Left ventricle myocardium superior (tissue), 1 donor: ENCODE measurements at regions not wholly inside any gene's neighbourhood (a gene's known extent, or its start where the extent isn't known, plus 50 kb on each side); places are given as distances from the start of the nearest gene placed in this dataset.

Source experiments
- ATAC-seq: fragments of 200-7000 bp; cut with Tn5 transposase; one replicate; pipeline ENCODE4 v1.9.1; 2020; ENCODE audit warnings: mild to moderate bottlenecking, moderate library complexity
- DNase-seq: peaks from one replicate; pipeline ENCODE4 v3.0.0-alpha.2; 2020
- intact Hi-C: fragments of 100-400 bp; cut with micrococcal nuclease; formaldehyde crosslinking; loops from one replicate; pipeline ENCODE4 v1.11.0; 2022
- donor health status: DM: no; HTN: yes; CAD: no; lungs with severe emphysema.

- intact Hi-C loops: no loop called here
- DNase-seq (no peak), ATAC-seq (no peak)
Observed at GRCh38 chr10:42932116-42932515, 144.8 kb upstream of the RET start.

DNA sequence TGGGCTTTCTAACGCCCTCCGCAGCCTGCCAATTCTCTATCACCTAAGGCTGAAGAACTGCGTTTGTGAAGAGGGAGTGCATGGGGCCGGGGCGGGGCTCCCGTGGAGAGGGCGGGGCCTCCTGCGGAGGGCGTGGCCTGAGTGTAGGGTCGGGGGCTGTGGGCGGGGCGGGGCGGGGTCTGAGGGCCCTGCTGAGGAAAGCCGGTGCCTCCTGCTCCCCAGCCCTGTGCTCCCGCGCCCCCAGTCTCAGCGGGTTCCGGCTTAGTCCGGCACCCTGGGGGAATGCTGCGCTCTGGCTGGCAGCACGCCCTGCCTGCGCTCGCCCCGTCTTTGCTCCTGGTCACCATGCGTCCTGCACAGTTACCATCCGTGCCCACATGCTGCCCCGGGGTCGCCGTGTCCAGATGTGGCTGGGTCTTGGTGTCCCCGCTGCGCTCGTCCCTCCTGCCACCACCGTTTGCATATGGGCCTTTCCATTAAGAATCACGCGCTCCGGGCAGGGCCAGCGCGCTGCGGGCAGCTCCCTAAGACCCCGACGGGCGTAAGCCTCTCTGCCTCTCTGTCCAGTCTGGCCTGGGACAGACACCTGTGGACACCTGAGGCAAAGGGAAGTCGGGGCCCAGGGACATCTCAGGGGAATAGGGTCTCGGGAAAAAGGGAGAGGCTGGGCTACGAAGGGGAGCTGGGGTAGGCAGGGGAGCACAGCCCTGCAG, 144.0 kb upstream of the RET start:
- intact Hi-C loops: no loop called here
- DNase-seq (no peak), ATAC-seq (peak; percentile 53)

DNA sequence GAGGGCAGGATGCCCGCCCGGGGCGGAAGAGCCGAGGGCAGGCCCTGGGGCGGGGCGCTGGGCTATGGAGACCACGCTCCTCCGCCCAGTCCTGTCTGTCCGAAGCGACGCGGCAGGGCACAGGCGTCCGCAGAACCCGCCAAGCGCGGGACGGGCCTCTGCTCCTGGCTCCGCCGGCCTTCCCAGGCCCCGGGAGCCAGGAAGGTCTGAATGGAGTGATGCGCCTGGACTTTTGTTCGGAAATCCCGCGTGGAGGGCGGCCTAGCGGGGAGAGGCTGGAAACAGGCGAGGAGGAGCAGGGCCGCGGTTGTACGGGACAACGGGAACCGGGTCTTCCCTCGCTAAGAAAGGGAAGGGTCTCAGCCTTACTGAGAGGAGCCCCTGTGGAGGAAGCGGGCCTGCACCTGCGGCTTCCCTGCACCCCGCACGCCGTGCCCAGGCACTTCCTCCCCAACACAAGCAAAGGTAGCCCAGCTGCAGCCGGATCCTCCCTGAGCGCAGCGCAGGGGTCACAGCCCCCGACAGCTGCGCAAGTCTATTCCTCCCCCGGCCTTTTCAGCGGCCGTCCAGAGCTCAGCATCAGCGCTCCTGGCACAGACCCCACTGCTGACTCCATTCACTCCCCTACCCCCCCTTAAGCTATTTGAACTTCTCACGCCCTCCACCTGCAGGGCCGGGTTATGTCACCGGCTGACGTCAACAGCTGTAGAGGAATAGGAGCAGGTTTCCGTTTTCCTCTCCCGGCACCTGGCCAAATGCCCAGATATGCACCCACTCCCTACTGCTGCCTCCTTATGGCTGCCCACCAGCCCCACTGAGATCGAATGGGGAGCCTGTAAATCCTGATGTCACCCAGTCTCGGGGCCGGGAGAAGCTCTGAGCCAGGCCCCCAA, 143.2 kb upstream of the RET start:
- intact Hi-C loops: no loop called here
- peak; percentile 64 for ATAC-seq
- peak; percentile 43 for DNase-seq

GRCh38 chr10:42934351-42934811, 142.5 kb upstream of the RET start:
- DNase-seq (no peak), ATAC-seq (peak; percentile 15)
- intact Hi-C loops: no loop called here

- intact Hi-C loops: no loop called here
- DNase-seq: no peak
- ATAC-seq: no peak
Observed at GRCh38 chr10:42934842-42935241, 142.0 kb upstream of the RET start.

GRCh38 chr10:42935466-42935865, 141.4 kb upstream of the RET start:
- no peak for ATAC-seq
- intact Hi-C loops: no loop called here
- no peak for DNase-seq

DNA sequence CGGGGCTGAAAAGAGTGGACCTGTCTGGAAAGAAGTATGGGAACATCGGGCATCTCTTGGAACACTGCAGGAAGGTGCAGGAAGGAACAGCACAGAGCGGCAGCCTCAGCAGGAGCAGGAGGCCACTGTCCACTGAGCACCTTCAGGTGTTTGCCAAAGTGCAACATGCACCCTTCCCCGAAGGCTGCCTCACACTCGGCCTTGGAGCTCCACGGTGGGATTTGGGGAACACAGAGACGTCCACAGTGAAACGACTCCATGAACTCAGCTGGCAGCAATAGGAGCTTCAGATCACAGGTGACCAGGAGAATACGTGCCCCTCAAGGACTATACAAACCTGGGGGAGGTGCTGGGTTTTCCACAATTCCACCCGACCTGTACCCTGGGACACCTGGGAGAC, 140.3 kb upstream of the RET start:
- ATAC-seq (no peak), DNase-seq (no peak)
- intact Hi-C loops: no loop called here

DNA sequence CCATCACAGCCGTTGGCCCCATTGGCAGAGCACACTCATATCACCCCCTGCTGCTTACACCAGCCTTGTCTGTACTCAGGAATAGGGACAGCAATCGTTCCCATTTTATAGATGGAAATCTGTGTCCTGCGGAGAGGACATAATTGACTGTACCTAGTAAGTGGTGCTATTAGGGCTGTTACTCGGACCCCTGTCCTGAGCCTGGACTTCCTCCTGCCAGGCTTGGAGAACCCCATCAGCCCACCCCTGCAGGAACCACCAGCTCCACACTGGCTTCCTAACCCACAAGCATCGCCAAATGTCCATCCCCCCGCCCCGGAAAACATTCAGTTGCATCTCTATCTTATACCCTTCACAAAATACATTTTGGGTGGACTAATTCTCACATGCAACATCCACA, 139.8 kb upstream of the RET start:
- DNase-seq: no peak
- ATAC-seq: no peak
- intact Hi-C loops: no loop called here

DNA sequence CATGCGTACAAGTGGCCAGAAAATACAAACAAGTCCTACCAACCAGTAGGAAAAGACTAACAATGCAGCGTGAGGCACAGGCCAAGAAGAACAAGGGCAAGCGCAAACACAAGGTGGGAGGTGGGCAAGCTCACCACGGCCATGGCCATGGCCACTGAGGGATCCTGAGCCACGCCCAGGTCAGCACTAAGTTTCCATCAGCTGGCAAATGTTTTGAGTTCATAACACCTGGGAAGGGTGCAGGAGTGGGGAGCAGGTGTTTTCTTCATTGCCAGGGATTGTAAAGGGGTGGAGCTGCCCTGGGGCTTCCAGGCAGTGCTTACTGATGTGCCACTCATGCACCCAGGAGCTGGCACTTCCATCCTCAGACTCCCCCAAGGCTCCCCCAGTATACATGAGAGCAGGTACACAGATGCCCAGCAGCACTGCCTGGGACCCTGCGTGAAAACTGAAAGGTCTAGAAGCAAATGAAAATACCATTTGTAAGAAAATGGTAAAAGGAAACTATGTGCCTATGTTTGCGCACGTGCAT, 139.2 kb upstream of the RET start:
- DNase-seq (no peak), ATAC-seq (no peak)

DNA sequence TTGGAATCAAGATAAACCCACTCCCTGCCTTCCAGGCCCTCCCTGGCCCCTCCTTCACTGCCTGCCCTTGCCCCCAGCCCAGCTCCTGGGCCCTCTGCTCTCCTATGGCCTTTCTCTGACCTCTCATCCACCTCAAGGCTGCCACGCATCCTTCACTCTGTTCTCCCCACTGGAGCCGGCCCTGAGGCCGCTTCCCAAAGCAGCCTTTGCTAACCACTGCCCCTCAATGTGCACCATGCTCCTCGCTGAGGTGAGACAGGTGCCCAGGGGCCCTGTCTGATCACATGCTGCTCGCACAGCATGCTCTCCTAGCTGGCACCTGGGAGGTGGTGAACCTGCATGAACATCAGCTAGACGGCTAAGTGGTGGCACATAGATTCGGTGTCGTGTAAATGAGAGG, 138.5 kb upstream of the RET start:
- DNase-seq: no peak
- intact Hi-C loops: no loop called here

More for the DNA sequence above, 139.2 kb upstream of the RET start:
- intact Hi-C loops: no loop called here

GRCh38 chr10:42939237-42939636, 137.6 kb upstream of the RET start:
- ATAC-seq (no peak), DNase-seq (no peak)
- intact Hi-C loops: no loop called here

More for the DNA sequence above, 138.5 kb upstream of the RET start:
- no peak for ATAC-seq

GRCh38 chr10:42939685-42940366, 137.0 kb upstream of the RET start:
- DNase-seq (no peak), ATAC-seq (no peak)
- intact Hi-C loops: no loop called here

DNA sequence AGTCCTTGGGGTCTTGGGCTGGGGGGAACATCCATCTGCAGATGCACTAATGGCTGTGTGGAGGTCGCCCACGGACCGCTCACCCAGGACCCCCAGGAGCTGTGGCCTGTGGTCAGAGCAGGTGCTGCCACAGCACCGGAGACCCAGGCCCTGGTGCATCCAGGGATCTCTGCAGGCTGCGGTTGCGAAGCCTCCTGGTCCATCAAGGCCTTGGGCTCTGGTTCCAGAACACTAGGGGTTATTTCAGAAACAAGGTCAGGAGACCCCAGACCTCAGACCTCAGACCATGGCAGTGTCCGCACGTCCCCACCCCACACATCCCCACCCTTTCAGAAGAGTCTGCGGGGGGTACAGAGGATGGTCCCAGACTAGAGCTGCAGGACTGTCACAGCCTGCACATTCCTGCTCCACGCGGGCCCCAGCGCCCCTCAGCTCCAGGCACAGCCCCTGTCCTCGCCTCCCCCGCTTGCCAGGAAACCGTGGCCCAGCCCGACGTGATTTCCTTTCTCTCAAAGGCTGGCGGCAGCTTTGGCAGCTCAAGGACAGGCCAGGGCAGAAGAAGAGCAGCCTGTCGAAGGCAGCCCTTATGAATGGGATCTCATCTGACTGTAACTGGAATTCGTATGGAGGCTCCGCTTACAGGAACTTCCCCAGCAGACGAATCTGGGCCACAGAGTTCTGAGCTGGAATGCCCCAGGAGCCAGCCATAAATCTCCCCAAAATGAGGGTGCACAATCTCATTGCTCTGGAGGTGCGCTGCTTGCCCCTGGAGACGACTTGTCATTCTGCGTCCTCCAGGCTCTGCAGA, 136.2 kb upstream of the RET start:
- no peak for DNase-seq
- intact Hi-C loops: no loop called here
- no peak for ATAC-seq

DNA sequence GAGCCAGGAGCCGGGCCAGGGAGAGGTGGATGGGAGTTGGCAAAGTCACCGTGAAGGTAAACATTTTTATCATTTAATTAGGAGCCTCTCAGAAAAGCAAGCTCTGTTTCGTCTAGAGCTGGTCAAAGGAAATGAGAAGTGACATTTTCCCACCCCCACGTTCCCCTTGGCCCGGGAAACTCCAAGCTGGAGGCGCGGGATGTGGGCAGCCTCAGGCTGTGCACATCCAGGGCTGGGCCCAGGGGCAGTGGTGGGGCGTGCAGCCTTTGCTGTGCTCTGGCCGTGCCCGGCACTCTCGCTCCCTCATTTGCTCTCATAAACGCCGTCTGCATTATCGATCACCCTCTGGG, 135.6 kb upstream of the RET start:
- no peak for DNase-seq
- intact Hi-C loops: no loop called here

GRCh38 chr10:42941790-42942189, 135.1 kb upstream of the RET start:
- intact Hi-C loops: no loop called here
- ATAC-seq (no peak), DNase-seq (no peak)

More for the DNA sequence above, 135.6 kb upstream of the RET start:
- ATAC-seq: no peak

DNA sequence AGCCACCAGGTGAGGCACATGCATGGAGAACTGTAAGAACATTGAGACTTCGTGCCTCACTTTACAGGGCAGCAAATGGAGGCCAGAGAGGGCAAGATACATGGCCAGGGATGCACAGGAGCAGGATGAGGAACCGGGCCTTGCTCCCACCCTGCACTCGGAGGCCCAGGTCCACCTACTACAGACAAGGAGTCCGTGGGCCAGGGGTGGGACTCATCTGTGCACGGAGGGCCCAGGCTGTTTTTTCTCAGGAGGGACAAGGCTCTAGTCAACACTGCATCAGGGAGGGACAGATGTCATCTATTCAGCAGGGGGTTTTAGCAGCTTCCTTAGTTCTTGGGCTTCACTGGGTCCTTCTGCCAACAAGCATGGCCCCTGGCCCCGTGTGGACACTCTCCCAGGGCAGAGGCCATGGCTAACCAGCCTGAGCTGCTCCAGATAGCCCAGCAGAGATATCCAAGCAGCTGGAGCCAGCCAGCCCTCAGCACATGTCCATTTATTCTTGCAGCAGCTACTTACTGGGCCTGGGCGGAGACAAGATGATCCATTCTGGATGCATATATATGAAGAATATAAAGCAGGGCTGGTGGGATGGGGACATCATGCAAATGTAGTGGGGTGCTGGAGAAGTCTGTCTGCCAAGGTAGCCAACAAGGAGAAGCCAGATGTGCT, 134.5 kb upstream of the RET start:
- intact Hi-C loops: no loop called here
- no peak for ATAC-seq
- no peak for DNase-seq

- intact Hi-C loops: no loop called here
- DNase-seq: no peak
Observed at GRCh38 chr10:42943025-42943818, 133.6 kb upstream of the RET start.

DNA sequence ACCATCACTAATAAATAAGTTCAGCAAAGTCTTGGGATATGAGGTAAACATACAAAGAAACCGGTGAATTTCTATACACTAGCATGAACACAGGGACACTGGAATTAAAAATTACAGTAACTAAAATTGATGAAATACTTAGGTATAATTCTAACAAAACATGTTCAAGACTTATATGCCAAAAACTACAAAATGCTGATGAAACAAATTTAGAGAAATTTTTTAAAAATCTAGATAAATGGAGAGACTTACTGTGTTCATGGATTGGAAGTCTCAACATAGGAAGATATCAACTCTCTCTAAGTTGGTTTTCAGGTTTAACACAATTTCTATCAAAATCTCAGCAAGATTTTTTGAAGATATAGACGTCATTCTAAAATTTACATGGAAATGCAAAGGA, 128.8 kb upstream of the RET start:
- intact Hi-C loops: no loop called here
- DNase-seq (no peak), ATAC-seq (no peak)

More at GRCh38 chr10:42943025-42943818, 133.6 kb upstream of the RET start:
- no peak for ATAC-seq
